ENCODE measurements at regions not wholly inside any gene's neighbourhood (a gene's known extent, or its start where the extent isn't known, plus 50 kb on each side); places are given as distances from the start of the nearest gene placed in this dataset.
"Not testable (repeated sequence)": the region's sequence is repeated elsewhere in the genome, so short reads cannot be mapped to it uniquely, and the experiment has no call there.

- DNase-seq = no peak
Measured at GRCh38 chr22:49348631-49349030, 479.0 kb downstream of the BRD1 start.

GRCh38 chr22:49347376-49347775, 480.3 kb downstream of the BRD1 start:
- no peak for DNase-seq

- no peak for DNase-seq
Measured at GRCh38 chr22:49345896-49346295, 481.8 kb downstream of the BRD1 start.

GRCh38 chr22:49344656-49345055, 483.0 kb downstream of the BRD1 start:
- DNase-seq = no peak

GRCh38 chr22:49344161-49344560, 483.5 kb downstream of the BRD1 start:
- DNase-seq = no peak

- DNase-seq = no peak
Measured at GRCh38 chr22:49340406-49340805, 487.3 kb downstream of the BRD1 start.

- DNase-seq = not testable (repeated sequence)
Measured at GRCh38 chr22:49336483-49336882, 491.2 kb downstream of the BRD1 start.

GRCh38 chr22:49334976-49335375, 492.7 kb downstream of the BRD1 start:
- no peak for DNase-seq

- no peak for DNase-seq
Measured at GRCh38 chr22:49334449-49334789, 493.3 kb downstream of the BRD1 start.

- DNase-seq = no peak
Measured at GRCh38 chr22:49333206-49333605, 494.5 kb downstream of the BRD1 start.

- no peak for DNase-seq
Measured at GRCh38 chr22:49332691-49333090, 495.0 kb downstream of the BRD1 start.

GRCh38 chr22:49331878-49332277, 495.8 kb downstream of the BRD1 start:
- no peak for DNase-seq

GRCh38 chr22:49331223-49331815, 496.4 kb downstream of the BRD1 start:
- DNase-seq = no peak

GRCh38 chr22:49330421-49331222, 497.1 kb downstream of the BRD1 start:
- no peak for DNase-seq

- DNase-seq = no peak
Measured at GRCh38 chr22:49329636-49330035, 498.0 kb downstream of the BRD1 start.

- no peak for DNase-seq
Measured at GRCh38 chr22:49328630-49329405, 498.9 kb downstream of the BRD1 start.

GRCh38 chr22:49328118-49328475, 499.6 kb downstream of the BRD1 start:
- no peak for DNase-seq

GRCh38 chr22:49327411-49328117, 500.1 kb downstream of the BRD1 start:
- DNase-seq = no peak

GRCh38 chr22:49326558-49326957, 501.1 kb downstream of the BRD1 start:
- no peak for DNase-seq

GRCh38 chr22:49325531-49326395, 501.9 kb downstream of the BRD1 start:
- DNase-seq = no peak

- DNase-seq = no peak
Measured at GRCh38 chr22:49324527-49325491, 502.9 kb downstream of the BRD1 start.

Measured in skin of body (tissue), 1 donor.